ENCODE measurements at regions not wholly inside any gene's neighbourhood (a gene's known extent, or its start where the extent isn't known, plus 50 kb on each side); places are given as distances from the start of the nearest gene placed in this dataset.

DNA sequence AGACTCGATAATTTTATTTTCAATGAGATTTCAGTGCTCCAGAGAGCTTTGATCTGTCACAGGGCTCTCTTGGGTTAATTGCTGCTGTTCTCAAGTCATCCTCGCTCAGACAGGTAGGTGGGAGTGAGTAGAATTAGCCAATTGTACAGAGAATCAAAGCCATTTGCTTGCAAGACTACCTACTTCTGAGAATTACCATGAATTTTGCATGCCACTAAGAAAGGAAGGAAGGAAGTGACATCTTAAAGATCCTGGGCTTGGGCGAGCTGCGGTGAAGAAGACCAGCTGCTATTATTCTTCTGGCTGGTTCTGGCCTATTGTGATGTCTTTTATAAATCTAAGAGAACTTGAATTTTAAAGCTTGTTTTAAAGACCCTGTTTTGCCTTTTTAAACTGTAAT, 154.1 kb upstream of the LPP start:
- no peaks in the 10 kb centered on the region for H3K27me3 ChIP-seq (ENCODE audit: insufficient read depth, insufficient read length)
- H3K9ac ChIP-seq (ENCODE audit: insufficient read length, low read depth): no peak overlapping the region
- no peak for DNase-seq (ENCODE audit: low read depth, low spot score)
- no peaks in the 10 kb centered on the region for H3K36me3 ChIP-seq (ENCODE audit: insufficient read depth, insufficient read length, low read length)
- no peak overlapping the region for H3K4me3 ChIP-seq (ENCODE audit: insufficient read length, low read depth)
- no peak for TF ChIP-seq ZNF274 (IDR thresholded peaks at IDR 0.05; ENCODE audit: low read depth, low read length)
- no peak for TF ChIP-seq SUZ12 (IDR thresholded peaks at IDR 0.05; ENCODE audit: extremely low read depth, insufficient read depth, insufficient read length)
- no peak for TF ChIP-seq YY1 (IDR thresholded peaks at IDR 0.05; ENCODE audit: insufficient read depth, insufficient read length)
- H3K4me1 ChIP-seq (ENCODE audit: insufficient read depth, insufficient read length): peaks cover 5% of the 10 kb centered on the region
- H3K9me3 ChIP-seq (ENCODE audit: insufficient read depth, low read length): no peaks in the 10 kb centered on the region

DNA sequence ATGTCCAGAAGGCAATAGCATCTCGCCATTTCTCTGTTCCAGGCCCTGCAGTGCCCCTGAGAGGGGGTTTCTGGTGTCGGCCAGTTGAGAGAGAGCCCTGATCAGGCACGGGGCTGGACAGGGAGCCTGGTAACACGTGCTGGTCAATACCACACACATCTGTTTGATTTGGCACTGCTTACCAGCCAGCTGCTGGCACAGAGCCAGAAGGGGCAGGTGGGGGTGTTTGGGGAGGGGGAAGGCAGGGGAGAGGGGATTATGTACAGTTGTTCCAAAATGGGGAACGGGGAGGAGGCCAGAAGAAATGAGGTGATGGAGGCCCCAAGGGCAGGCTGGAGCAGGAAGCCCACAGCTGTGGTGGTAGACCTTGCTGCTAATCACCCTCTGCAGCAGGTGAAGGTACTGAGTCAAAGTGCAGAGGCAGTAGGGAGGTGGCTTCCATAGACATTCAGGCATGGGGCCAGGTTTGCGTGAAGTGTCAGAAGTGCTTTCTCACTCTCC, 153.5 kb upstream of the LPP start:
- no peak for DNase-seq (ENCODE audit: low read depth, low spot score)
- TF ChIP-seq SUZ12 (IDR thresholded peaks at IDR 0.05; ENCODE audit: extremely low read depth, insufficient read depth, insufficient read length) (no peak), ZNF274 (IDR thresholded peaks at IDR 0.05; ENCODE audit: low read depth, low read length) (no peak), YY1 (IDR thresholded peaks at IDR 0.05; ENCODE audit: insufficient read depth, insufficient read length) (no peak)

DNA sequence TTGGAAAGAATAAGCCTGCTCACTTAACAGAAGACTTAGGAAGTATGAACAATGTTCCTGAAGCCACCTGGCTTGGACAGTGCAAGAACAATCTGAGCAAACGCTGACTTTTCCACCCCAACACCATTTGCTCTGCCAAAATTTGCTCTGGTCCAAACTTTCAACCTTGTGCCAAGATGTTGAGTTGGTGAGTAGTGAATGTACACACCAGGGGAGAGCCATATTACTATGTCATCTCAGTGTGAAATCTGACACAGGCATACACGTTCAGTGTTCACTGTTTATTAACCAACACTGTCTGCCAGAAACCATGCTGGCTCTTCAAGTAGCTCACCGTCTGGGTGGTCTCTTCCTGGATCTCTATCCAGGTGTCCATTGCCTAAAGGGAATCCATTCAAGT, 152.9 kb upstream of the LPP start:
- no peak for DNase-seq (ENCODE audit: low read depth, low spot score)
- no peaks in the 10 kb centered on the region for H3K27me3 ChIP-seq (ENCODE audit: insufficient read depth, insufficient read length)
- H3K9ac ChIP-seq (ENCODE audit: insufficient read length, low read depth): no peak overlapping the region
- no peaks in the 10 kb centered on the region for H3K9me3 ChIP-seq (ENCODE audit: insufficient read depth, low read length)
- H3K4me3 ChIP-seq (ENCODE audit: insufficient read length, low read depth): no peak overlapping the region
- no peak for TF ChIP-seq SUZ12 (IDR thresholded peaks at IDR 0.05; ENCODE audit: extremely low read depth, insufficient read depth, insufficient read length)
- TF ChIP-seq ZNF274 (IDR thresholded peaks at IDR 0.05; ENCODE audit: low read depth, low read length): no peak
- TF ChIP-seq YY1 (IDR thresholded peaks at IDR 0.05; ENCODE audit: insufficient read depth, insufficient read length): no peak
- peaks cover 5% of the 10 kb centered on the region for H3K4me1 ChIP-seq (ENCODE audit: insufficient read depth, insufficient read length)
- H3K36me3 ChIP-seq (ENCODE audit: insufficient read depth, insufficient read length, low read length): no peaks in the 10 kb centered on the region

More for the DNA sequence above, 153.5 kb upstream of the LPP start:
- Histone ChIP-seq H3K27me3 (ENCODE audit: insufficient read depth, insufficient read length) (no peaks in the 10 kb centered on the region), H3K9ac (ENCODE audit: insufficient read length, low read depth) (no peak overlapping the region), H3K9me3 (ENCODE audit: insufficient read depth, low read length) (no peaks in the 10 kb centered on the region), H3K36me3 (ENCODE audit: insufficient read depth, insufficient read length, low read length) (no peaks in the 10 kb centered on the region), H3K4me1 (ENCODE audit: insufficient read depth, insufficient read length) (peaks cover 5% of the 10 kb centered on the region), H3K4me3 (ENCODE audit: insufficient read length, low read depth) (no peak overlapping the region)

DNA sequence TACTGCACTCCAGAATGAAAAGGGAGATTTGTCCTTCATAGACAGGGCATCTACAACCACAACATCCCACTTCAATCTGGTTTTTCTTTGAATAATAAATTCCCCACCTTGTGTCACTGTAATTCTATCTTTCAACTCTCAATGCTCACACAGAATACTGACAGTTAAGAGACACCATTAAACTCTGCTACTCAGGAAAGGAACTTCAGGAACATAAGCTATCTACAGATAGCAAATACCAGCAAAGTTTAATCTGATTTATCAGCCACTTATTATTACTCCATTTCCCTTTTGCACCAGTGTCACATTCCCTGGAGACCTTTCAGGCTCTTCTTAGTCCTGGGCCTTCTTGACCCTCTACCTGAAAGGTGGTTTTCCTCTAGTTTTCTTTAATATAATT, 152.0 kb upstream of the LPP start:
- Histone ChIP-seq H3K4me1 (ENCODE audit: insufficient read depth, insufficient read length) (peaks cover 5% of the 10 kb centered on the region), H3K9me3 (ENCODE audit: insufficient read depth, low read length) (no peaks in the 10 kb centered on the region), H3K27me3 (ENCODE audit: insufficient read depth, insufficient read length) (no peaks in the 10 kb centered on the region), H3K4me3 (ENCODE audit: insufficient read length, low read depth) (no peak overlapping the region), H3K9ac (ENCODE audit: insufficient read length, low read depth) (no peak overlapping the region), H3K36me3 (ENCODE audit: insufficient read depth, insufficient read length, low read length) (no peaks in the 10 kb centered on the region)
- no peak for DNase-seq (ENCODE audit: low read depth, low spot score)
- no peak for TF ChIP-seq SUZ12 (IDR thresholded peaks at IDR 0.05; ENCODE audit: extremely low read depth, insufficient read depth, insufficient read length)
- TF ChIP-seq YY1 (IDR thresholded peaks at IDR 0.05; ENCODE audit: insufficient read depth, insufficient read length): no peak
- TF ChIP-seq ZNF274 (IDR thresholded peaks at IDR 0.05; ENCODE audit: low read depth, low read length): no peak

DNA sequence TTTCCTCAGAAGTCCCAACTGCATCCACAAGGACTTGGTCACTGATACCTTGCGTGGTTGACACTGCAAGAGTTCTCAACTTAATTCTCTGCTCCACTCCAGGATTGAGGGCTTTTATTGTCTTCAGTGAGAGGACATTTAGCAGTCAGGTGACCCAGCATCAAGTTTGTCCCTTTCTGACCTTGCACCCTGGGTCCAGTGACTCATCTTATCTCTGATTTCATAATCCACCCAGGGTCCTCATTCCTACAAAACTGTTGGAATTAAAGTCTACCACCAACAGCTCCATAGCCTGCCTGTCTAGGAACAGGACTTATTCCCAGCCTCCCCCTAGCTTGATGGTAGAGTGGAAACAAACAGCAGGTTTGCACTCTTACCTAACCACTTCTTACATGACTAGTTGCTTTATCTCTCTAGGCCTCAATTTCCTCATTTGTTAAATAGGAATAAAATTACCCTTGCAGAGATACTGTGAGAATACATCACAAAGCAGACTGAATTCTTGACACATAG, 151.3 kb upstream of the LPP start:
- no peak overlapping the region for H3K4me3 ChIP-seq (ENCODE audit: insufficient read length, low read depth)
- H3K9me3 ChIP-seq (ENCODE audit: insufficient read depth, low read length): no peaks in the 10 kb centered on the region
- TF ChIP-seq SUZ12 (IDR thresholded peaks at IDR 0.05; ENCODE audit: extremely low read depth, insufficient read depth, insufficient read length) (no peak), ZNF274 (IDR thresholded peaks at IDR 0.05; ENCODE audit: low read depth, low read length) (no peak), YY1 (IDR thresholded peaks at IDR 0.05; ENCODE audit: insufficient read depth, insufficient read length) (no peak)
- H3K9ac ChIP-seq (ENCODE audit: insufficient read length, low read depth): no peak overlapping the region
- no peaks in the 10 kb centered on the region for H3K27me3 ChIP-seq (ENCODE audit: insufficient read depth, insufficient read length)
- no peak for DNase-seq (ENCODE audit: low read depth, low spot score)
- peaks cover 5% of the 10 kb centered on the region for H3K4me1 ChIP-seq (ENCODE audit: insufficient read depth, insufficient read length)
- H3K36me3 ChIP-seq (ENCODE audit: insufficient read depth, insufficient read length, low read length): no peaks in the 10 kb centered on the region

DNA sequence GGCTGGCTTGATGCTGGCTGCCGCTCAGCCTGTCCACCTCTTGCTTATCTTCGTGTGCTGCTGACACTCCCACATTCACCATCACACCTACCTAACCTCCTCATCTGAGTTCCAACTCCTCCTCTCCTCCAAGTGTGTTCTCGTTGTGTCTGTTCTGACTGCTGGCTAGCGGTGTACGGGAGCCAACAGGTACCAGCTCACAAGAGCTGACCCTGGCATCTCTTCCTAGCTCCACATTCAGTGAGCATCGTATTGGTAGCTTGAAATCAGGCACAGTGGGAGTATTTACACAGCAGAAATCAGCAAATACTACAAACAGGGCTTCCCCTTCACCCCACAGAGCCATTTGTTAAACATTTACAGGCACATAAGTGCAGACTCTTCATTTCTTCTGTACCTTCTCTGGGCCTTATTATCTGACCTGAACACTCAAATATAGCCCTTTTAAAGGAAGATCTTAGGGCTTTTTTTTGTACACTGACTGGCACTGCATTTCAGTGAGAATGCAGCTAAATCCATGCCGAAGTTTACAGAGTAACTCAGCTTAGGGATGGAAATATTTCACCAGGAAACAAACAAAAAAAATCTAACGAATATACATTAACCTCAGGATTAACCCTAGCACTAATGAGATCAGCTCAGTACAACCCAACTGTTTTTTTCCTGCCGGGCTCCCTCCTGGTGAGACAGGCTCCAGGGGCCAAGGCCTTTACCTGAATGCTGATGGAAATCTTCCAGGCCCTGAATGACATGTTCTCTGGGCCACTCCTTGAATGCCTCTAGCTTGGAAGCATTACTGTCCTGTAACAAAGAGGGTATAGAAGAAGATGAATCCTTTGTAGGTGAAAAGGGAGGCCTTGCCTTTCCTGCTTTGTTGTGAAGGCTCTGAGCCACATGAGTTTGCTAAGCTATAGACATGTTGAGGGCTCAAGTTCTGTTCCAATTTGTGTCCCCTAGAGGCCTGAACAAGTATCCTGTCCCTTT, 150.5 kb upstream of the LPP start:
- TF ChIP-seq SUZ12 (IDR thresholded peaks at IDR 0.05; ENCODE audit: extremely low read depth, insufficient read depth, insufficient read length) (no peak), ZNF274 (IDR thresholded peaks at IDR 0.05; ENCODE audit: low read depth, low read length) (no peak), YY1 (IDR thresholded peaks at IDR 0.05; ENCODE audit: insufficient read depth, insufficient read length) (no peak)
- Histone ChIP-seq H3K4me3 (ENCODE audit: insufficient read length, low read depth) (no peak overlapping the region), H3K4me1 (ENCODE audit: insufficient read depth, insufficient read length) (peaks cover 5% of the 10 kb centered on the region), H3K9ac (ENCODE audit: insufficient read length, low read depth) (no peak overlapping the region), H3K27me3 (ENCODE audit: insufficient read depth, insufficient read length) (no peaks in the 10 kb centered on the region), H3K9me3 (ENCODE audit: insufficient read depth, low read length) (no peaks in the 10 kb centered on the region), H3K36me3 (ENCODE audit: insufficient read depth, insufficient read length, low read length) (no peaks in the 10 kb centered on the region)
- no peak for DNase-seq (ENCODE audit: low read depth, low spot score)

DNA sequence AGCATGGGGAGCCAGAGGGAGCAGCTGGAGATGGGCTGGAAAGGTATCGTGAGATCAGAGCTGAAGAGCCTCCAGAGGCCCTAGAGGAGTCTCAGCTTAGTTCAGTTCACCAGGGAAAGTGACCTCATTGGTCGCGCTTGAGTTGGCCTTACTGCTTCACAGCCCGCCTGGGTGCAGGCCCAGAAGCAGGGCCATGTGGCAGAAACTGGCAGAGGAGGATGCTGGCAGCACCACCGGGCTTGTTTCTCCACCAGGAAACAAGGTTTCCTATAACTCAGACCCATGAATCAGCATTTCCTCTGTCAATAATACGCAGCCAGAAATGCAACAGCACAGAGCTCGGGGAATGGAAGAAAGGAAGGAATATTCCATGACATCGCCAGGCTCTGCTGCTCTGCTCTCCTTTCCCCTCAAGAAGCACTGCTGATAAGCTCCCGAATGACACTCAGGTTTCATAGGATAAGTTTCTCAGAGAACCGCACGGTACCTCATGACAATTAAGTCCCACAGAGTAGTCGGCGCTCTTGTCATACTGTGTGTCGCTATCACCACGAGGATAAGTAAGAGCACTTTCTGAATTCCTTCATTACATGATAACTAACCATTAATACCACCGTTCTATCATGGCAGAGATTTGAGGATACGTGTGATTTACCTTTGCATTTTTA, 147.1 kb upstream of the LPP start:
- DNase-seq (ENCODE audit: low read depth, low spot score): no peak
- H3K27me3 ChIP-seq (ENCODE audit: insufficient read depth, insufficient read length): no peaks in the 10 kb centered on the region

More for the DNA sequence above, 147.1 kb upstream of the LPP start:
- Histone ChIP-seq H3K9me3 (ENCODE audit: insufficient read depth, low read length) (no peaks in the 10 kb centered on the region), H3K9ac (ENCODE audit: insufficient read length, low read depth) (no peak overlapping the region), H3K4me3 (ENCODE audit: insufficient read length, low read depth) (no peak overlapping the region), H3K4me1 (ENCODE audit: insufficient read depth, insufficient read length) (peaks cover 5% of the 10 kb centered on the region), H3K36me3 (ENCODE audit: insufficient read depth, insufficient read length, low read length) (no peaks in the 10 kb centered on the region)
- TF ChIP-seq YY1 (IDR thresholded peaks at IDR 0.05; ENCODE audit: insufficient read depth, insufficient read length): no peak
- no peak for TF ChIP-seq ZNF274 (IDR thresholded peaks at IDR 0.05; ENCODE audit: low read depth, low read length)
- TF ChIP-seq SUZ12 (IDR thresholded peaks at IDR 0.05; ENCODE audit: extremely low read depth, insufficient read depth, insufficient read length): no peak
